Stimulated activated CD4-positive, alpha-beta T cell treated with anti-CD3 and anti-CD28 coated beads, TNF-alpha, amount 100 ng/mL, for 4 hours (primary cell): ENCODE measurements at regions not wholly inside any gene's neighbourhood (a gene's known extent, or its start where the extent isn't known, plus 50 kb on each side); places are given as distances from the start of the nearest gene placed in this dataset.
"Not testable (repeated sequence)": the region's sequence is repeated elsewhere in the genome, so short reads cannot be mapped to it uniquely, and the experiment has no call there.

Source experiments
- DNase-seq, 3 experiments: peaks; one replicate each; pipeline ENCODE4 v3.0.0-alpha.2; 2020; ENCODE audit warnings: low read depth in 3 of 3

- DNase-seq, result no peak
Observed at GRCh38 chr7:142603870-142604448, 145.3 kb upstream of the PRSS1 start.

- DNase-seq, result no peak
Observed at GRCh38 chr7:142602756-142603155, 146.5 kb upstream of the PRSS1 start.

GRCh38 chr7:142602183-142602582, 147.1 kb upstream of the PRSS1 start:
- DNase-seq, result no peak

- DNase-seq, result no peak
Observed at GRCh38 chr7:142598297-142598696, 151.0 kb upstream of the PRSS1 start.

GRCh38 chr7:142597547-142597946, 151.7 kb upstream of the PRSS1 start:
- no peak for DNase-seq

GRCh38 chr7:142595816-142596516, 153.3 kb upstream of the PRSS1 start:
- DNase-seq, result no peak

- DNase-seq, result no peak
Observed at GRCh38 chr7:142594078-142594477, 155.2 kb upstream of the PRSS1 start.

- DNase-seq, result no peak
Observed at GRCh38 chr7:142593106-142593505, 156.2 kb upstream of the PRSS1 start.

GRCh38 chr7:142592664-142593063, 156.6 kb upstream of the PRSS1 start:
- no peak for DNase-seq

GRCh38 chr7:142592231-142592630, 157.0 kb upstream of the PRSS1 start:
- no peak for DNase-seq

- DNase-seq, result no peak
Observed at GRCh38 chr7:142590830-142591457, 158.3 kb upstream of the PRSS1 start.

GRCh38 chr7:142590077-142590476, 159.2 kb upstream of the PRSS1 start:
- DNase-seq, result no peak

- DNase-seq, result no peak
Observed at GRCh38 chr7:142587578-142588191, 161.6 kb upstream of the PRSS1 start.

- no peak for DNase-seq
Observed at GRCh38 chr7:142586611-142587010, 162.7 kb upstream of the PRSS1 start.

GRCh38 chr7:142585425-142585824, 163.8 kb upstream of the PRSS1 start:
- no peak for DNase-seq

GRCh38 chr7:142584765-142585164, 164.5 kb upstream of the PRSS1 start:
- DNase-seq, result no peak

- peak in 1 of 3 experiments; percentile 3 for DNase-seq
Observed at GRCh38 chr7:142583446-142583845, 165.8 kb upstream of the PRSS1 start.

GRCh38 chr7:142582351-142582750, 166.9 kb upstream of the PRSS1 start:
- DNase-seq, result no peak

- DNase-seq, result no peak
Observed at GRCh38 chr7:142581341-142581740, 167.9 kb upstream of the PRSS1 start.

- DNase-seq, result no peak
Observed at GRCh38 chr7:142579946-142580345, 169.3 kb upstream of the PRSS1 start.

GRCh38 chr7:142575351-142575750, 173.9 kb upstream of the PRSS1 start:
- not testable (repeated sequence) for DNase-seq

- DNase-seq, result no peak
Observed at GRCh38 chr7:142571581-142571980, 177.7 kb upstream of the PRSS1 start.

GRCh38 chr7:142569851-142570250, 179.4 kb upstream of the PRSS1 start:
- no peak for DNase-seq
